Progenitor cell of endocrine pancreas (in vitro differentiated cells): ENCODE measurements at regions not wholly inside any gene's neighbourhood (a gene's known extent, or its start where the extent isn't known, plus 50 kb on each side); places are given as distances from the start of the nearest gene placed in this dataset.

ENCODE experiments used
- DNase-seq: peaks from one replicate; pipeline ENCODE4 v3.0.0; 2021; ENCODE audit warnings: low spot score; ENCODE audit not compliant: unreplicated experiment
- H3K27ac Mint-ChIP-seq: 2 replicates; pipeline ENCODE4 v1.8.0; 2021; ENCODE audit warnings: mild to moderate bottlenecking, moderate library complexity, mixed read lengths
- H3K27me3 Mint-ChIP-seq: 2 replicates; pipeline ENCODE4 v1.8.0; 2021; ENCODE audit warnings: mixed read lengths
- H3K36me3 Mint-ChIP-seq: 2 replicates; pipeline ENCODE4 v1.8.0; 2022; ENCODE audit warnings: mixed read lengths; ENCODE audit not compliant: insufficient read depth
- H3K4me1 Mint-ChIP-seq: 2 replicates; pipeline ENCODE4 v1.8.0; 2021; ENCODE audit warnings: low read depth, mixed read lengths
- H3K4me3 Mint-ChIP-seq: 2 replicates; pipeline ENCODE4 v1.8.0; 2021; ENCODE audit warnings: low read depth, mild to moderate bottlenecking, moderate library complexity, mixed read lengths
- H3K9me3 Mint-ChIP-seq: 2 replicates; pipeline ENCODE4 v1.8.0; 2021; ENCODE audit warnings: low read depth, mixed read lengths
- CTCF ChIP-seq: fragments of 200-600 bp; sonication (generic); IDR thresholded peaks from one replicate; pipeline ENCODE4 v1.5.0; 2021; ENCODE audit warnings: antibody characterized with exemption, mild to moderate bottlenecking; ENCODE audit not compliant: unreplicated experiment

- Mint-ChIP-seq H3K36me3 (no peaks in the 10 kb centered on the region), H3K27me3 (no peaks in the 10 kb centered on the region), H3K27ac (no peak overlapping the region), H3K4me3 (no peak overlapping the region), H3K9me3 (peaks cover 3% of the 10 kb centered on the region), H3K4me1 (no peaks in the 10 kb centered on the region)
- no peak for TF ChIP-seq CTCF
- no peak for DNase-seq
These were observed 364.1 kb downstream of the KCNJ2 start for GRCh38 chr17:70533427-70533826.

GRCh38 chr17:70535986-70536385 lies 366.7 kb downstream of the KCNJ2 start:
- TF ChIP-seq CTCF, result no peak
- H3K36me3 Mint-ChIP-seq, result no peaks in the 10 kb centered on the region
- no peaks in the 10 kb centered on the region for H3K27me3 Mint-ChIP-seq
- no peaks in the 10 kb centered on the region for H3K4me1 Mint-ChIP-seq
- peaks cover 3% of the 10 kb centered on the region for H3K9me3 Mint-ChIP-seq
- DNase-seq, result no peak
- H3K4me3 Mint-ChIP-seq, result no peak overlapping the region
- H3K27ac Mint-ChIP-seq, result no peak overlapping the region

- Mint-ChIP-seq H3K27ac (no peak overlapping the region), H3K4me1 (no peaks in the 10 kb centered on the region), H3K27me3 (no peaks in the 10 kb centered on the region), H3K36me3 (no peaks in the 10 kb centered on the region), H3K9me3 (peaks cover 3% of the 10 kb centered on the region), H3K4me3 (no peak overlapping the region)
- TF ChIP-seq CTCF, result no peak
- DNase-seq, result no peak
These were observed 370.0 kb downstream of the KCNJ2 start for GRCh38 chr17:70539132-70539924.

GRCh38 chr17:70542876-70543275 lies 373.5 kb downstream of the KCNJ2 start:
- DNase-seq, result no peak
- Mint-ChIP-seq H3K4me1 (no peaks in the 10 kb centered on the region), H3K27ac (no peak overlapping the region), H3K9me3 (no peaks in the 10 kb centered on the region), H3K27me3 (no peaks in the 10 kb centered on the region), H3K36me3 (no peaks in the 10 kb centered on the region), H3K4me3 (no peak overlapping the region)
- TF ChIP-seq CTCF, result no peak

- no peak for TF ChIP-seq CTCF
- Mint-ChIP-seq H3K9me3 (no peaks in the 10 kb centered on the region), H3K4me3 (no peak overlapping the region), H3K27me3 (no peaks in the 10 kb centered on the region), H3K36me3 (no peaks in the 10 kb centered on the region), H3K4me1 (no peaks in the 10 kb centered on the region), H3K27ac (no peak overlapping the region)
- no peak for DNase-seq
These were observed 375.0 kb downstream of the KCNJ2 start for GRCh38 chr17:70544317-70544716.
